ENCODE measurements at regions not wholly inside any gene's neighbourhood (a gene's known extent, or its start where the extent isn't known, plus 50 kb on each side); places are given as distances from the start of the nearest gene placed in this dataset.

DNA sequence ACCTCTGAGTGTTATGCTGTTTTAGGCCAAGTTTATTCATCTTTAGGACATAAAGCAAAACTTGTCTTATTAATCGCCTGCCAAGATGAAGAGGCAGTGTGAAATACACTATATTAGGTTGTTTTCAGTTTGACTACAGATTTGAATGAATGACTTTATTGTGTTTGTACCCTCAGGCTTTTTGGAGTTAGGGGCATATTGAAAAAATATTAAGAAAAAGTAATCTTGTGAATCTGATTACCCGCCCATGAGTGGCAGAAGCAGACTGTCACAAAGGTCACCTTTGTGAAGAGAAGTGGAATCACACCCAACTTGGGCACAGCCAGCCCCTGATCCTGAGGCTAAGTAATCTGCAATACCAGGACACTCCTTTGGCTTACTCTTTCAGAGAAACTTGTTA, 382.5 kb downstream of the NYAP2 start:
- no peak overlapping the region for H3K27ac ChIP-seq (replicated peaks)
- no peaks in the 10 kb centered on the region for H3K36me3 ChIP-seq
- no peaks in the 10 kb centered on the region for H3K27me3 ChIP-seq (ENCODE audit: low read depth)
- H3K4me3 ChIP-seq: no peak overlapping the region
- no peaks in the 10 kb centered on the region for H3K4me1 ChIP-seq
- TF ChIP-seq, protein P1, sequence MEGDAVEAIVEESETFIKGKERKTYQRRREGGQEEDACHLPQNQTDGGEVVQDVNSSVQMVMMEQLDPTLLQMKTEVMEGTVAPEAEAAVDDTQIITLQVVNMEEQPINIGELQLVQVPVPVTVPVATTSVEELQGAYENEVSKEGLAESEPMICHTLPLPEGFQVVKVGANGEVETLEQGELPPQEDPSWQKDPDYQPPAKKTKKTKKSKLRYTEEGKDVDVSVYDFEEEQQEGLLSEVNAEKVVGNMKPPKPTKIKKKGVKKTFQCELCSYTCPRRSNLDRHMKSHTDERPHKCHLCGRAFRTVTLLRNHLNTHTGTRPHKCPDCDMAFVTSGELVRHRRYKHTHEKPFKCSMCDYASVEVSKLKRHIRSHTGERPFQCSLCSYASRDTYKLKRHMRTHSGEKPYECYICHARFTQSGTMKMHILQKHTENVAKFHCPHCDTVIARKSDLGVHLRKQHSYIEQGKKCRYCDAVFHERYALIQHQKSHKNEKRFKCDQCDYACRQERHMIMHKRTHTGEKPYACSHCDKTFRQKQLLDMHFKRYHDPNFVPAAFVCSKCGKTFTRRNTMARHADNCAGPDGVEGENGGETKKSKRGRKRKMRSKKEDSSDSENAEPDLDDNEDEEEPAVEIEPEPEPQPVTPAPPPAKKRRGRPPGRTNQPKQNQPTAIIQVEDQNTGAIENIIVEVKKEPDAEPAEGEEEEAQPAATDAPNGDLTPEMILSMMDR (IDR thresholded peaks at IDR 0.05; ENCODE audit: borderline replicate concordance): no peak
- intact Hi-C loops (cut with micrococcal nuclease): no loop called here
- DNase-seq: no peak
- no peaks in the 10 kb centered on the region for H3K9me3 ChIP-seq (replicated peaks)

DNA sequence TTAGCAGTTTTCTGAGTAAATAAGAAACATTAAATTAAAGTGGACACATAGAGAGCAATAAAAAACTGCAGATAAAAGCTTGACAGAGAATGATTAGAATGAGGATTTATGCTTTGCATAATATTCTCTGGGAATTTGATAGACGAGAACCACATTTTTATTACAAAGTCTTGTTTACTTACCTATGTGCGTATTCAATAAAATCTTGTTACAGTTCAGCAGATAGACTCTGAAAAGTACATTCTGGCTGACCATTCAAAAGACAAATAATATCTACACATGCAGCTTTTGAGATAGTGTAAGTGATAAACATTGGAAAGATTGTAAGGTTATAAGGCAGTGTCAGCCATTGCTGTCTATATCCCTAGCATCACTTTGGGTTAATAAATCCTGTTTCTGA, 381.6 kb downstream of the NYAP2 start:
- TF ChIP-seq, protein P1 (IDR thresholded peaks at IDR 0.05; ENCODE audit: borderline replicate concordance): no peak
- no peaks in the 10 kb centered on the region for H3K36me3 ChIP-seq
- intact Hi-C loops (cut with micrococcal nuclease): no loop called here
- H3K27ac ChIP-seq (replicated peaks): no peak overlapping the region
- DNase-seq: no peak
- H3K4me1 ChIP-seq: no peaks in the 10 kb centered on the region
- no peak overlapping the region for H3K4me3 ChIP-seq
- peaks cover under 1% of the 10 kb centered on the region for H3K9me3 ChIP-seq (replicated peaks)
- no peaks in the 10 kb centered on the region for H3K27me3 ChIP-seq (ENCODE audit: low read depth)

DNA sequence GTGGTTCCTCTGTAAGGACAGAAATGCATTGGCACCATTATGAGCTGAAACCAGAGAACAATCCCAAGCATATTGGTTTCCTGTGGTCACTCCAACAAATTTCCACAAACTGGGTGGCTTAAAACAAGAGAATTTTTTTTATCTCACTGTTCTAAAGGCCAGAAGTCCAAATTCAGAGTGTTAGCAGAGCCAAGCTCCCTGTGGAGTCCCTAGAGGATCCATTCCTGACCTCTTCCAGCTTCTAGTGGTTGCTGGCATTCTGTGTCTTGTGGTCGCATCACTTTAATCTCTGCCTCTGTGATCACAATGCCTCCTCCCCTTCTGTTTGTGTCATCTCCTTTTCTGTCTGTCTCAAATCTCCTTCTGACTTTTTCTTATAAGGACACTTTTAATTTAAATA, 380.3 kb downstream of the NYAP2 start:
- no peaks in the 10 kb centered on the region for H3K4me1 ChIP-seq
- TF ChIP-seq, protein P1 (IDR thresholded peaks at IDR 0.05; ENCODE audit: borderline replicate concordance): no peak
- no peak overlapping the region for H3K27ac ChIP-seq (replicated peaks)
- intact Hi-C loops (cut with micrococcal nuclease): no loop called here
- no peak for DNase-seq
- no peaks in the 10 kb centered on the region for H3K27me3 ChIP-seq (ENCODE audit: low read depth)
- H3K4me3 ChIP-seq: no peak overlapping the region
- peaks cover 14% of the 10 kb centered on the region for H3K9me3 ChIP-seq (replicated peaks)
- H3K36me3 ChIP-seq: no peaks in the 10 kb centered on the region

DNA sequence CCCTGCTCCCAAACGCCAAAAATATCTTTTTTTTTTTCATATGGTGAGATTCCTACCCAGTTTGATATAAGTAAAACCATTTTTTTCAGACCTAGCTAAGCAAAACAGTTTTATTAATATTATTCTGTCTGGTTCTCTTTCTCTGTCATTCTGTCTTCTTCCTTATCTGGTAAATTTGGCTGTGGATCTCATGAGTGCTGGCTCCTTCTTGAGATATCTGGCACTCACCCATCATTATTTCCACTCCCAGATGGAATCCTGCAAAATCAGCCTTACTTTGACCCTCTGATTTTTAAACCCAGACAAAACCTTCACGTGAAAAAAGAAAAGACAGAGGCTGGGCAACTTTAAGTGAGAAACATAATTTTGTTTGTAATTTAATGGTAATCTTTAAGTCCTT, 373.6 kb downstream of the NYAP2 start:
- TF ChIP-seq, protein P1 (IDR thresholded peaks at IDR 0.05; ENCODE audit: borderline replicate concordance): no peak
- no peaks in the 10 kb centered on the region for H3K36me3 ChIP-seq

DNA sequence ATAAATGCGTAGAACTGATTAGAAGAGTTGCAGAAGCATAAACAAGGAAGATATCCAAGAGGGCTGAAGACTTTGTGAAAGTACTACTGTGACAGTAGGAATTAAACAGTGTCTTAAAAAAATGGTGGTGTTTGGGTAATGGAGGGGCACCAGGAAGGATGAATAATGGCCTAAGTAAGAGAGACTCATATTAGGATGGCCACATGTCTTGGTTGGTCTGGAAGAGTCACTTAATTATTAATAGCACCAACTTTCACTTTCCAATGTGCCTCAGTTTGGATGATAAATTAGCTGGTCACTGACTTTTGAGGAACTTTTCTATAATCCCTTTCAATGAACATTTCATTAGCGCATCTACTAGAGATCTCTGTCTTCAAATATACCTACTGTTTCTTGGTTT, 372.2 kb downstream of the NYAP2 start:
- no peak for DNase-seq
- TF ChIP-seq, protein P1 (IDR thresholded peaks at IDR 0.05; ENCODE audit: borderline replicate concordance): no peak
- H3K9me3 ChIP-seq (replicated peaks): peaks cover 22% of the 10 kb centered on the region
- H3K27me3 ChIP-seq (ENCODE audit: low read depth): no peaks in the 10 kb centered on the region
- no peaks in the 10 kb centered on the region for H3K4me1 ChIP-seq
- intact Hi-C loops (cut with micrococcal nuclease): no loop called here
- H3K36me3 ChIP-seq: no peaks in the 10 kb centered on the region
- H3K27ac ChIP-seq (replicated peaks): no peak overlapping the region
- no peak overlapping the region for H3K4me3 ChIP-seq

More for the DNA sequence above, 373.6 kb downstream of the NYAP2 start:
- H3K4me1 ChIP-seq: no peaks in the 10 kb centered on the region
- no peak overlapping the region for H3K4me3 ChIP-seq
- intact Hi-C loops (cut with micrococcal nuclease): no loop called here
- no peak overlapping the region for H3K27ac ChIP-seq (replicated peaks)
- no peaks in the 10 kb centered on the region for H3K27me3 ChIP-seq (ENCODE audit: low read depth)
- H3K9me3 ChIP-seq (replicated peaks): peaks cover 22% of the 10 kb centered on the region
- DNase-seq: no peak

DNA sequence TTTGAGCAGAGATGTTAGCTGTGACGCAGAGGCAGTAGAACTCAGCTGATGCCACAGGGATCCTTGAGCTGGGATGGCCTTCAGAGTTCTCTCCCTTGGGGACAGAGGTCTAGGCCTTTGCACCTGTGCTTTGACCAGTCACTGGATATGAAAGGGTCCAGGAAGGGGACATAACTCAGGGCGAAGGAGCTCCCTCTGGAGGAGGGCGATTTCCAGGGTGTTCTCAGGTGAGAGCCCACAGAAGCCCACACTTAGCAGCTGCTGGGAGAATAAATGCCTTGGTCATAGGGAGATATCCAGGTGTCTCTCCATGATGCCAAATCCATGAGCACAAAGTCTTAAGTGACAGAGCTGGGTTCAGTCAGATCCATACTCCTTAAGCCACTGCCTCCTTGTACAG, 369.2 kb downstream of the NYAP2 start:
- Histone ChIP-seq H3K9me3 (replicated peaks) (no peaks in the 10 kb centered on the region), H3K4me1 (no peaks in the 10 kb centered on the region), H3K27me3 (ENCODE audit: low read depth) (no peaks in the 10 kb centered on the region), H3K27ac (replicated peaks) (no peak overlapping the region), H3K4me3 (no peak overlapping the region), H3K36me3 (no peaks in the 10 kb centered on the region)
- intact Hi-C loops (cut with micrococcal nuclease): no loop called here
- DNase-seq: no peak
- TF ChIP-seq, protein P1 (IDR thresholded peaks at IDR 0.05; ENCODE audit: borderline replicate concordance): no peak

Measured in left ventricle myocardium inferior (tissue), 1 donor.